ENCODE measurements at regions not wholly inside any gene's neighbourhood (a gene's known extent, or its start where the extent isn't known, plus 50 kb on each side); places are given as distances from the start of the nearest gene placed in this dataset.

GRCh38 chr7:18386607-18387006, 108.9 kb upstream of the HDAC9 start:
- no peak for DNase-seq
- Histone ChIP-seq H3K27ac (ENCODE audit: low read depth, low read length) (no peak overlapping the region), H3K4me1 (ENCODE audit: control insufficient read depth, insufficient read depth, low read length) (peaks cover 8% of the 10 kb centered on the region), H3K4me3 (ENCODE audit: low read length) (no peak overlapping the region), H3K27me3 (ENCODE audit: control insufficient read depth, insufficient read depth, low read length, poor library complexity, severe bottlenecking) (peaks cover 23% of the 10 kb centered on the region), H3K9ac (ENCODE audit: extremely low read depth, low read length, poor library complexity, severe bottlenecking) (no peak overlapping the region), H3K9me3 (ENCODE audit: control insufficient read depth, low read length) (no peaks in the 10 kb centered on the region), H3K36me3 (ENCODE audit: control insufficient read depth, insufficient read depth, low read length) (no peaks in the 10 kb centered on the region)
- Mint-ChIP-seq H3K27me3 (ENCODE audit: insufficient read depth) (peaks cover 16% of the 10 kb centered on the region), H3K9me3 (no peaks in the 10 kb centered on the region), H3K36me3 (ENCODE audit: low read depth) (no peaks in the 10 kb centered on the region), H3K4me3 (no peak overlapping the region), H3K27ac (no peak overlapping the region), H3K4me1 (peaks cover 31% of the 10 kb centered on the region)
- TF ChIP-seq CTCF (conservative IDR thresholded peaks at IDR 0.05): no peak
- 93 to 100% methylated on average over 4 of the region's 4 CpGs for WGBS, 2 experiments (ENCODE audit: insufficient coverage in 1 of 2, insufficient read length in 1 of 2)

- H3K9me3 ChIP-seq (ENCODE audit: control insufficient read depth, low read length): no peaks in the 10 kb centered on the region
- peaks cover 23% of the 10 kb centered on the region for H3K27me3 ChIP-seq (ENCODE audit: control insufficient read depth, insufficient read depth, low read length, poor library complexity, severe bottlenecking)
- H3K4me3 Mint-ChIP-seq: no peak overlapping the region
- no peaks in the 10 kb centered on the region for H3K36me3 ChIP-seq (ENCODE audit: control insufficient read depth, insufficient read depth, low read length)
- peaks cover 31% of the 10 kb centered on the region for H3K4me1 Mint-ChIP-seq
- no peak overlapping the region for H3K27ac Mint-ChIP-seq
- no peaks in the 10 kb centered on the region for H3K36me3 Mint-ChIP-seq (ENCODE audit: low read depth)
- peaks cover 16% of the 10 kb centered on the region for H3K27me3 Mint-ChIP-seq (ENCODE audit: insufficient read depth)
- no peak for DNase-seq
- no peak overlapping the region for H3K4me3 ChIP-seq (ENCODE audit: low read length)
- no peak overlapping the region for H3K9ac ChIP-seq (ENCODE audit: extremely low read depth, low read length, poor library complexity, severe bottlenecking)
- H3K27ac ChIP-seq (ENCODE audit: low read depth, low read length): no peak overlapping the region
- WGBS, 2 experiments (ENCODE audit: insufficient coverage in 1 of 2, insufficient read length in 1 of 2): 91% methylated on average over 2 of the region's 2 CpGs; no CpG with 5 or more reads in 1 of the 2 experiments
- TF ChIP-seq CTCF (conservative IDR thresholded peaks at IDR 0.05): no peak
- H3K9me3 Mint-ChIP-seq: no peaks in the 10 kb centered on the region
- peaks cover 8% of the 10 kb centered on the region for H3K4me1 ChIP-seq (ENCODE audit: control insufficient read depth, insufficient read depth, low read length)
Observed at GRCh38 chr7:18387191-18387735, 108.3 kb upstream of the HDAC9 start.

- H3K36me3 ChIP-seq (ENCODE audit: control insufficient read depth, insufficient read depth, low read length): no peaks in the 10 kb centered on the region
- H3K4me1 ChIP-seq (ENCODE audit: control insufficient read depth, insufficient read depth, low read length): no peaks in the 10 kb centered on the region
- no peaks in the 10 kb centered on the region for H3K36me3 Mint-ChIP-seq (ENCODE audit: low read depth)
- no peaks in the 10 kb centered on the region for H3K9me3 ChIP-seq (ENCODE audit: control insufficient read depth, low read length)
- no peak overlapping the region for H3K27ac Mint-ChIP-seq
- H3K4me3 ChIP-seq (ENCODE audit: low read length): no peak overlapping the region
- WGBS, 2 experiments (ENCODE audit: insufficient coverage in 1 of 2, insufficient read length in 1 of 2): 91 to 93% methylated on average over 3 of the region's 3 CpGs
- no peak for DNase-seq
- peaks cover 13% of the 10 kb centered on the region for H3K27me3 Mint-ChIP-seq (ENCODE audit: insufficient read depth)
- no peak overlapping the region for H3K27ac ChIP-seq (ENCODE audit: low read depth, low read length)
- no peak overlapping the region for H3K9ac ChIP-seq (ENCODE audit: extremely low read depth, low read length, poor library complexity, severe bottlenecking)
- H3K4me3 Mint-ChIP-seq: no peak overlapping the region
- H3K4me1 Mint-ChIP-seq: peaks cover 31% of the 10 kb centered on the region
- no peak for TF ChIP-seq CTCF (conservative IDR thresholded peaks at IDR 0.05)
- no peaks in the 10 kb centered on the region for H3K9me3 Mint-ChIP-seq
- peaks cover 19% of the 10 kb centered on the region for H3K27me3 ChIP-seq (ENCODE audit: control insufficient read depth, insufficient read depth, low read length, poor library complexity, severe bottlenecking)
Observed at GRCh38 chr7:18390535-18390907, 105.0 kb upstream of the HDAC9 start.

Measured in endodermal cell (in vitro differentiated cells).